Mucosa of rectum (tissue), 2 donors: ENCODE measurements at regions not wholly inside any gene's neighbourhood (a gene's known extent, or its start where the extent isn't known, plus 50 kb on each side); places are given as distances from the start of the nearest gene placed in this dataset.

Source experiments
- H3K27ac ChIP-seq, 2 donors: one replicate each; pipeline ENCODE4 v1.7.0; 2013; ENCODE audit warnings: inconsistent platforms in 2 of 2, low read depth in 2 of 2, low read length in 2 of 2
- H3K27me3 ChIP-seq, 2 donors: one replicate each; pipeline ENCODE4 v1.7.0; 2013; ENCODE audit warnings: low read length in 2 of 2; ENCODE audit not compliant: control insufficient read depth in 2 of 2, insufficient read depth in 2 of 2
- H3K36me3 ChIP-seq, 2 donors: one replicate each; pipeline ENCODE4 v1.7.0; 2013; ENCODE audit warnings: low read length in 2 of 2; ENCODE audit not compliant: control insufficient read depth in 2 of 2, insufficient read depth in 2 of 2
- H3K4me1 ChIP-seq, 2 donors: one replicate each; pipeline ENCODE4 v1.7.0; 2013; ENCODE audit warnings: low read length in 2 of 2, mild to moderate bottlenecking in 1 of 2; ENCODE audit not compliant: control insufficient read depth in 2 of 2, insufficient read depth in 2 of 2
- H3K4me3 ChIP-seq, 2 donors: one replicate each; pipeline ENCODE4 v1.7.0; 2013; ENCODE audit warnings: low read length in 2 of 2
- H3K9ac ChIP-seq, 2 donors: one replicate each; pipeline ENCODE4 v1.7.0; 2013; ENCODE audit warnings: low read length in 2 of 2, low read depth in 1 of 2, mild to moderate bottlenecking in 1 of 2
- H3K9me3 ChIP-seq, 2 donors: one replicate each; pipeline ENCODE4 v1.7.0; 2013; ENCODE audit warnings: low read length in 2 of 2; ENCODE audit not compliant: control insufficient read depth in 2 of 2
- donor health status: healthy.
- donor health status: Normal muscosa, but diverticular disease.

DNA sequence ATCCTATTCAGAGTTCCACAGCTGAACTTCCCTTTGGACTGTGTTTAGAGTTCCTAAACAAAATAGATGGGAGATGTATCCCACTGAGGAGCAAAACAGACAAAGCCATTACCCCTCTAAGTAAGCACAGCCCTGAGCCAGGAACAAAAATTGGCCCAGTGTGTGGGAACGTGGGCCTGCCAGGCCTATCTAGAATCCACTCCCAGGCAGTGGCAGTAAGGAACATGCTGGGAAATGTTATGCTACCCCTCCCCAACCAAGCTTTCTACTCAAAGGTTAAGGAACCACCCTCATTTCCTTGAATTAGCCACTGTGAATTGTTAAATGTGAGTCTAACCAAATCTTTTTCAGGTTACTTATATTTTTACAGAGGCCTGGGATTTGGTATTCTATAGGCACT is 405.1 kb upstream of the PTGER4 start:
- H3K9me3 ChIP-seq = no peaks in the 10 kb centered on the region
- H3K27me3 ChIP-seq = no peaks in the 10 kb centered on the region
- H3K4me1 ChIP-seq = no peaks in the 10 kb centered on the region
- no peaks in the 10 kb centered on the region for H3K36me3 ChIP-seq
- no peak overlapping the region for H3K9ac ChIP-seq
- H3K4me3 ChIP-seq = no peak overlapping the region
- H3K27ac ChIP-seq = no peak overlapping the region

DNA sequence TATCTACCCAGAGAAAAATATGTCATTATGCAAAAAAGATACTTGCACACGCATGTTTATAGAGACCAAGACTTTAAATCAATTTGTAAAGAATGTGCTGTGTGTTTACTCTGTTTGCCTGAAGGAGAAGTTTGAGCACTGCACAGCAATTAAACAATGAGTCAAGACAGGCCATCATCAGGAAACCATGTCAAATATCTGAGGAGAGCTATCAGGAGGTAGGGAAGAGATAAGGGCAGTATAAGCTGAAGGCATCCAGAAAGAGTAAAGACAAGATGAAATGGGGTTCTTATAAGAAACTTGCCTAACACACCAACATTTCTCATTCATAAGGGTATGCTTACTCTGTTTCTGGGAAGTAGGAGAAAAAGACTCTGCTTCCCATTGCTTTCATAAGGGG is 405.8 kb upstream of the PTGER4 start:
- no peaks in the 10 kb centered on the region for H3K36me3 ChIP-seq
- H3K9me3 ChIP-seq = no peaks in the 10 kb centered on the region
- no peak overlapping the region for H3K27ac ChIP-seq
- no peaks in the 10 kb centered on the region for H3K4me1 ChIP-seq
- H3K27me3 ChIP-seq = no peaks in the 10 kb centered on the region
- H3K9ac ChIP-seq = no peak overlapping the region
- no peak overlapping the region for H3K4me3 ChIP-seq

DNA sequence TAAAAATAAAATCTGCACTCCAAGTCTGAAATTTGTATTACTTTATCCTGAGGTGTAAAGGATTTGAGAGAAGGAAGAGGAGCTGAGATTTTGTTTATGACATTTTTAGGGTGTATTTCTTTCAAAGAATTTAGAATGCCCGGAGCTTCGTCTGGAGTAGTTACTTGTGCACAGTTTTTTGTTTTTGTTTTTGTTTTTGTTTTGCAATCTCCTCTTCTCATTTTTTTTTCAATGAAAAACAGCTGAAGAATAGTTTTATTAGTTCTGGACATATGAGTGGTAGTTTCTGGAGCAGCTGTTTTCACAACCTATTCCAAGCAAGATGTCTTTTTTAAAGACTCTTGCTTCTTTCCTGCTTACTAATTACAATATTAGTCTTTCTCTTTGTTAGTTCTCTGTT is 408.2 kb upstream of the PTGER4 start:
- Histone ChIP-seq H3K36me3 (no peaks in the 10 kb centered on the region), H3K27ac (no peak overlapping the region), H3K4me3 (no peak overlapping the region), H3K27me3 (no peaks in the 10 kb centered on the region), H3K4me1 (no peaks in the 10 kb centered on the region), H3K9ac (no peak overlapping the region), H3K9me3 (no peaks in the 10 kb centered on the region)

DNA sequence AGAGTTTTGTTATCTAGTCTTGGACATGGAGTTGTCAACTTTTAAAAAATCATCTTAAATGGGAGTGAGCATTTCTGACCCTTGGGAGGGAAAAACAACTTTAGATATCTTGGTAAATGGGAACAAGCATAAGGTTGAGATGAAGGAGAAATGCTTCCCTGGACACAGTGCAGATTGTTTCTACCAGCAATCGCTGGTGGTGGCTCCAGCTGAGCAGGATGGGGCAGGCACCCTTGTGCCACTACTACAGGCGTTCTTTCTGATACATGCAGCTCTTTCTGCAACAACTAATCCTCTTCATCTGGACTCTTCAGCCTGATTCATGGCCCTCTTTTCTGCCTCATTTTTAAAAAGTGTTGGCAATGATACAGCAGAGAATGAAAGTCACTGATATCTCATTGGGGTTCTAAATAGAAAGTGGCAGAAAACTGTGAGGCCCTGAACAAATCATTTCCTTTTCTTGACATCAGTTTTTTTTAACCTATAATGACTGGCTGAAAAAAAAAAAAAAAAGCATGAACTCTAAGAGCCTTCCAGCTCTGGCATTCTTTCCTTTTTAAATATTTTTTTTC is 409.4 kb upstream of the PTGER4 start:
- no peak overlapping the region for H3K27ac ChIP-seq
- no peaks in the 10 kb centered on the region for H3K27me3 ChIP-seq
- H3K4me3 ChIP-seq = no peak overlapping the region
- no peak overlapping the region for H3K9ac ChIP-seq
- H3K9me3 ChIP-seq = no peaks in the 10 kb centered on the region
- no peaks in the 10 kb centered on the region for H3K36me3 ChIP-seq
- H3K4me1 ChIP-seq = no peaks in the 10 kb centered on the region

DNA sequence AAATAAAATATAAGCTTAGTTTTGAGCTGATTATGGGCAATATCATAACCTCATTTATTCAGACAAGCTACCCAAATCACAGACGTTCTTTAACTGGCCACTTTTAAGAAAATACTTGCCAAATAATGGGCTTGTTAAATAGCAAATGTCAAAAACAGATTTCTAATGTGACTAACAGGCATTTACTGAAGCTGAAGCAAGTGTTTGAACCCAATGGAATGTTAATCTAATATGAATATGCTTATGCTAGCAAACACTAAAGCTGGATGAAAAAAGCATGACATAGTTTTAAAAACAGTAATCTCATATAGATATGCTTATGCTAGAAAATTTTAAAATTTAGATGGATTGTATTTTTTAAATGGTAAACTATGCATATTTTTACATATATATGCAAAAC is 411.6 kb upstream of the PTGER4 start:
- Histone ChIP-seq H3K27me3 (no peaks in the 10 kb centered on the region), H3K27ac (no peak overlapping the region), H3K4me3 (no peak overlapping the region), H3K4me1 (no peaks in the 10 kb centered on the region), H3K36me3 (no peaks in the 10 kb centered on the region), H3K9me3 (no peaks in the 10 kb centered on the region), H3K9ac (no peak overlapping the region)

DNA sequence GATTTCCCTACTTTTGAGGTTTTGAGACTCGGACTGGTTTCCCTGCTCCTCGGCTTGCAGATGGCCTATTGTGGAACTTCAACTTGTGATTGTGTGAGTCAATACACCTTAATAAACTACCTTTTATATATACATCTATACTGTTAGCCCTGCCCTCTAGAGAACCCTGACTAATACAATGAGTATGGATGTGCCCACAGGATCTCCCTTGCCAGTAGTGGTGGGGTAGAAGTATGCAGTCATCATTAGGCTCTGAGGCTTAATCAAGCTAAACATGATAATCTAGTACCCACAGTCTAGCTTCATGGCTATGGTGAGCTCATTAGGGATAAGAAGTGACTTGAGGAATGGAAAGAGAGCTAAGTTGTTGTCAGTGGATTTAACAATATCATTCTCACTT is 412.8 kb upstream of the PTGER4 start:
- Histone ChIP-seq H3K27ac (no peak overlapping the region), H3K9ac (no peak overlapping the region), H3K9me3 (no peaks in the 10 kb centered on the region), H3K4me1 (no peaks in the 10 kb centered on the region), H3K36me3 (no peaks in the 10 kb centered on the region), H3K4me3 (no peak overlapping the region), H3K27me3 (no peaks in the 10 kb centered on the region)

DNA sequence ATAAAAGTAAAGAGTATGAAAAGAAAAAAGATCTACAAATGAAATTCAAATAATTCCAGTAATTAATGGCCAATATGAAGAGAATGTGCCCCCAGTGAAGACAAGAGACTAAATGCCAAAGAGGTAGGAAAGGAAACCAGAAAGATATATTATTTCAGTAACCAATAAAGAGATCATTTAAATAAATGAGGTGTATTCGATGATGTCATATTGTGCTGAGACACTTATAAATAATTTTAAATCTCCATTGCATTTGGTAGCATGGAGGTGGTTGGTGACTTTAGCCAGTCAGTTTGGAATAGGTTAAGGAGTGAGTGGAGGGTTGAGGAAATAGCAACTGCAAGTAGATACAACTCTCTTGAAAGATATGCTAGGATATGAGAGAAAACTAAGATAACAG is 417.7 kb upstream of the PTGER4 start:
- no peak overlapping the region for H3K4me3 ChIP-seq
- no peak overlapping the region for H3K9ac ChIP-seq
- no peaks in the 10 kb centered on the region for H3K36me3 ChIP-seq
- no peaks in the 10 kb centered on the region for H3K4me1 ChIP-seq
- no peaks in the 10 kb centered on the region for H3K9me3 ChIP-seq
- no peaks in the 10 kb centered on the region for H3K27me3 ChIP-seq
- H3K27ac ChIP-seq = no peak overlapping the region

DNA sequence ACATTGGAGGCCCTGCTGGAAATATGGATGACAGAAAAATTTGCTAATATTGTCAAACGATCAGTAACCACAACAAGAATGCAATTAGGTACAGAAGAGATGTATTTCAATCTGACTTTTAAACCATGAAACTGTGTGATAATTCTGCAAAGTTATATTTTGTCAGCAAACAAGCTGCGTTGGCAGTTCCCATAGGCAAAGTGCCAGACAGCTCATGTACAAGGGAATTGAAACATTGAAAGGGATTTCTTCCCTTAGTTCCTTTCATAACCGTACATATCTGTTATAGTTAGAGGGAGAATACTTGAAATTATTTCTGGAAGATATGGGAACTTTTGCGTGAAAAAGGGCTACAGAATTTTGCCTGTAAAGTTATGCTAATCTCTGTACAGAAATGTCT is 419.4 kb upstream of the PTGER4 start:
- H3K27me3 ChIP-seq = no peaks in the 10 kb centered on the region
- H3K27ac ChIP-seq = no peak overlapping the region
- H3K9me3 ChIP-seq = no peaks in the 10 kb centered on the region
- no peak overlapping the region for H3K9ac ChIP-seq
- H3K36me3 ChIP-seq = no peaks in the 10 kb centered on the region
- no peaks in the 10 kb centered on the region for H3K4me1 ChIP-seq
- H3K4me3 ChIP-seq = no peak overlapping the region

DNA sequence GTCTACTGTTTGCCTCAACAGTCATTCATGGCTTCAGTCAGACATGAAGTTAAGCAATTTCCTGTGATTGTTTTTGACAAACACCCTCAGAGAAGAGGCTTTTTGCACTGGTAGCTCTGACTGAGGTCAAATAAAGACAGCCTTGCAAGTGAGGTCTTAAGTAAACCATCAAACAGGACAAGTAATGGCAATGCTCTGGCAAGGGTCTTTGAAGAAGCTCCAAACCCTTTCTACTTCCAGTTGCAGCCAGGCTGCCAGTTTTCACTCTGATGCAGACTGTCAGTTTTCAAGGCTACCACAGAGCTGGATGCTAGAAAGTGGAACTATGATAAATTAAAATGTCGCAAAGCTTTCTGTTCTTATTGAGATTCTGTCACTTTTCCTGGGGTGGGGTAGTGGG is 421.5 kb upstream of the PTGER4 start:
- Histone ChIP-seq H3K9ac (no peak overlapping the region), H3K4me1 (no peaks in the 10 kb centered on the region), H3K27me3 (no peaks in the 10 kb centered on the region), H3K27ac (no peak overlapping the region), H3K9me3 (no peaks in the 10 kb centered on the region), H3K4me3 (no peak overlapping the region), H3K36me3 (no peaks in the 10 kb centered on the region)

DNA sequence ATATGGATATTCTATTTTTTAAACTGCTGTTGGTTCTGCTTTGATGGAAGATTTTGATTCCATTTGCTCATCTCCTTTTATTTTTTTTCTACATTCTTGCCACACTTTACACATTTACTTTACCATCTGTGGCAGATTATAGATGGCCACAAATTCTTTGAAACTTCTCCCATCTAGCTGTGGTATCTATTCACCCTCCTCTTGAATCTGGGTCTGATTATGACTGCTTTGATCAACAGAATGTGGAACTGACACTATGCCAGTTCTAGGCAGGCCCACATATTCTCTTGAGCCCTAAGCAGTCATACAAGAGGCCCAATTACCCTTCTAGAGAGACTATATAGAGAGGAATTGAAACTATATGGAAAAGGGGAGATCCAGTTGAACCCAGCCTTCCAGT is 439.0 kb upstream of the PTGER4 start:
- no peak overlapping the region for H3K27ac ChIP-seq
- H3K4me1 ChIP-seq = no peaks in the 10 kb centered on the region
- H3K9me3 ChIP-seq = no peaks in the 10 kb centered on the region
- H3K36me3 ChIP-seq = no peaks in the 10 kb centered on the region
- no peak overlapping the region for H3K4me3 ChIP-seq
- H3K27me3 ChIP-seq = no peaks in the 10 kb centered on the region
- H3K9ac ChIP-seq = no peak overlapping the region

DNA sequence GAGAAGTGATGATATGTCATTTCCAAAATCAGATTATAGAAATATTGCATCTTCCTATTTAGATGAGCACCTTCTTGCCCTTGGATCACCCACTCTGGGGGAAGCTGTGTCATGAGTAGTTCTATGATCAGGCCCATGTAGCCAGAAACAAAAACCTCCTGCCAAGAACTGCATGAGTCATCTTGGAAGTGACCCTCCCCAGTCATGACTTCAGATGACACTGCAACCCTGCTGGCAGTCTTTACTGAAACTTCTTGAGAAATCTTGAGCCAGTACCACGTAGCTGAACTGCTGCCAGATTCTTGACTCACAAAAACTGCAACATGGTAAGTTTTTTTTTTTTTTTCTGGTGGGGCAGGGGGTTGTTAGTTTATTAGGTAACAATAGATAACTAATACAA is 439.6 kb upstream of the PTGER4 start:
- Histone ChIP-seq H3K9me3 (no peaks in the 10 kb centered on the region), H3K27me3 (no peaks in the 10 kb centered on the region), H3K9ac (no peak overlapping the region), H3K4me1 (no peaks in the 10 kb centered on the region), H3K27ac (no peak overlapping the region), H3K36me3 (no peaks in the 10 kb centered on the region), H3K4me3 (no peak overlapping the region)
